ENCODE measurements at regions not wholly inside any gene's neighbourhood (a gene's known extent, or its start where the extent isn't known, plus 50 kb on each side); places are given as distances from the start of the nearest gene placed in this dataset.

DNA sequence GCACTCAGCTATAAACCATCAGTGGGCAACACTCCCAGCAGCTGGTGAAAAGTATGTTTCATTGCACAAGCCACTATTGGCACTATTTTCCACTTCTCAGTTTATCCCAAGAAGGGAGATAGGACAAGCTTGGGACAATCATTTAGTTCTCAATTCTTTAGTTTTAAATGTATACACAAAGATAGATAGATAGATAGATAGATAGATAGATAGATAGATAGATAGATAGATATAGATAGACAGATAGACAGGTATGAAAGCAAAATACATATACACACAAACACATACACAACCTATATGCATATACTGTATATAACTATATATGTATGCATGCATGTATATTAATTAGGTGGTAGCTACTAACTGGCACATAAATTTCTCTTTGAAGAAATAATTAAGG is 411.6 kb upstream of the KCND2 start:
- TF ChIP-seq, protein P1, sequence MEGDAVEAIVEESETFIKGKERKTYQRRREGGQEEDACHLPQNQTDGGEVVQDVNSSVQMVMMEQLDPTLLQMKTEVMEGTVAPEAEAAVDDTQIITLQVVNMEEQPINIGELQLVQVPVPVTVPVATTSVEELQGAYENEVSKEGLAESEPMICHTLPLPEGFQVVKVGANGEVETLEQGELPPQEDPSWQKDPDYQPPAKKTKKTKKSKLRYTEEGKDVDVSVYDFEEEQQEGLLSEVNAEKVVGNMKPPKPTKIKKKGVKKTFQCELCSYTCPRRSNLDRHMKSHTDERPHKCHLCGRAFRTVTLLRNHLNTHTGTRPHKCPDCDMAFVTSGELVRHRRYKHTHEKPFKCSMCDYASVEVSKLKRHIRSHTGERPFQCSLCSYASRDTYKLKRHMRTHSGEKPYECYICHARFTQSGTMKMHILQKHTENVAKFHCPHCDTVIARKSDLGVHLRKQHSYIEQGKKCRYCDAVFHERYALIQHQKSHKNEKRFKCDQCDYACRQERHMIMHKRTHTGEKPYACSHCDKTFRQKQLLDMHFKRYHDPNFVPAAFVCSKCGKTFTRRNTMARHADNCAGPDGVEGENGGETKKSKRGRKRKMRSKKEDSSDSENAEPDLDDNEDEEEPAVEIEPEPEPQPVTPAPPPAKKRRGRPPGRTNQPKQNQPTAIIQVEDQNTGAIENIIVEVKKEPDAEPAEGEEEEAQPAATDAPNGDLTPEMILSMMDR (IDR thresholded peaks at IDR 0.05; ENCODE audit: insufficient read depth, low read depth, low read length) = no peak
- TF ChIP-seq EZH2 (IDR thresholded peaks at IDR 0.05; ENCODE audit: insufficient read depth, low read length) = no peak

Data from astrocyte (in vitro differentiated cells and primary cell).